WTC11 (cell line): ENCODE measurements at regions not wholly inside any gene's neighbourhood (a gene's known extent, or its start where the extent isn't known, plus 50 kb on each side); places are given as distances from the start of the nearest gene placed in this dataset.

ENCODE experiments used
- ESRRA ChIP-seq: sonication (generic); formaldehyde crosslinking; IDR thresholded peaks from 2 replicates; pipeline ENCODE4 v1.8.1; 2022; ENCODE audit warnings: mild to moderate bottlenecking, missing genetic modification reagents, borderline replicate concordance
- GRHL2 ChIP-seq: fragments of 250-450 bp; sonication (Bioruptor Pico); IDR thresholded peaks from 2 replicates; pipeline ENCODE4 v1.8.0; 2022; ENCODE audit warnings: mild to moderate bottlenecking, moderate library complexity; ENCODE audit not compliant: insufficient replicate concordance, severe bottlenecking
- TF ChIP-seq, protein P1 (sequence below): fragments of 200-600 bp; IDR thresholded peaks from 2 replicates; pipeline ENCODE4 v1.8.0; 2022; ENCODE audit warnings: antibody characterized with exemption
- TF ChIP-seq, protein P2 (sequence below): sonication (generic); formaldehyde crosslinking; IDR thresholded peaks from 2 replicates; pipeline ENCODE4 v1.8.0; 2022; ENCODE audit warnings: mild to moderate bottlenecking, missing genetic modification reagents
- TF ChIP-seq, protein P3 (sequence below): sonication (generic); formaldehyde crosslinking; IDR thresholded peaks from 2 replicates; pipeline ENCODE4 v1.8.0; 2022; ENCODE audit warnings: mild to moderate bottlenecking, missing genetic modification reagents
- TF ChIP-seq, protein P4 (sequence below): sonication (generic); formaldehyde crosslinking; IDR thresholded peaks from 2 replicates; pipeline ENCODE4 v1.8.1; 2022; ENCODE audit warnings: mild to moderate bottlenecking, missing genetic modification reagents, moderate library complexity, borderline replicate concordance

GRCh38 chr3:124158168-124158881, 166.4 kb upstream of the ROPN1 start:
- TF ChIP-seq, protein P1, sequence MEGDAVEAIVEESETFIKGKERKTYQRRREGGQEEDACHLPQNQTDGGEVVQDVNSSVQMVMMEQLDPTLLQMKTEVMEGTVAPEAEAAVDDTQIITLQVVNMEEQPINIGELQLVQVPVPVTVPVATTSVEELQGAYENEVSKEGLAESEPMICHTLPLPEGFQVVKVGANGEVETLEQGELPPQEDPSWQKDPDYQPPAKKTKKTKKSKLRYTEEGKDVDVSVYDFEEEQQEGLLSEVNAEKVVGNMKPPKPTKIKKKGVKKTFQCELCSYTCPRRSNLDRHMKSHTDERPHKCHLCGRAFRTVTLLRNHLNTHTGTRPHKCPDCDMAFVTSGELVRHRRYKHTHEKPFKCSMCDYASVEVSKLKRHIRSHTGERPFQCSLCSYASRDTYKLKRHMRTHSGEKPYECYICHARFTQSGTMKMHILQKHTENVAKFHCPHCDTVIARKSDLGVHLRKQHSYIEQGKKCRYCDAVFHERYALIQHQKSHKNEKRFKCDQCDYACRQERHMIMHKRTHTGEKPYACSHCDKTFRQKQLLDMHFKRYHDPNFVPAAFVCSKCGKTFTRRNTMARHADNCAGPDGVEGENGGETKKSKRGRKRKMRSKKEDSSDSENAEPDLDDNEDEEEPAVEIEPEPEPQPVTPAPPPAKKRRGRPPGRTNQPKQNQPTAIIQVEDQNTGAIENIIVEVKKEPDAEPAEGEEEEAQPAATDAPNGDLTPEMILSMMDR: no peak
- no peak for TF ChIP-seq GRHL2 (CRISPR knock-in tag)
- TF ChIP-seq, protein P2, sequence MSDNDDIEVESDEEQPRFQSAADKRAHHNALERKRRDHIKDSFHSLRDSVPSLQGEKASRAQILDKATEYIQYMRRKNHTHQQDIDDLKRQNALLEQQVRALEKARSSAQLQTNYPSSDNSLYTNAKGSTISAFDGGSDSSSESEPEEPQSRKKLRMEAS (CRISPR knock-in tag): no peak
- no peak for TF ChIP-seq ESRRA (CRISPR knock-in tag)
- TF ChIP-seq, protein P3, sequence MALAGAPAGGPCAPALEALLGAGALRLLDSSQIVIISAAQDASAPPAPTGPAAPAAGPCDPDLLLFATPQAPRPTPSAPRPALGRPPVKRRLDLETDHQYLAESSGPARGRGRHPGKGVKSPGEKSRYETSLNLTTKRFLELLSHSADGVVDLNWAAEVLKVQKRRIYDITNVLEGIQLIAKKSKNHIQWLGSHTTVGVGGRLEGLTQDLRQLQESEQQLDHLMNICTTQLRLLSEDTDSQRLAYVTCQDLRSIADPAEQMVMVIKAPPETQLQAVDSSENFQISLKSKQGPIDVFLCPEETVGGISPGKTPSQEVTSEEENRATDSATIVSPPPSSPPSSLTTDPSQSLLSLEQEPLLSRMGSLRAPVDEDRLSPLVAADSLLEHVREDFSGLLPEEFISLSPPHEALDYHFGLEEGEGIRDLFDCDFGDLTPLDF (CRISPR knock-in tag): no peak
- TF ChIP-seq, protein P4, sequence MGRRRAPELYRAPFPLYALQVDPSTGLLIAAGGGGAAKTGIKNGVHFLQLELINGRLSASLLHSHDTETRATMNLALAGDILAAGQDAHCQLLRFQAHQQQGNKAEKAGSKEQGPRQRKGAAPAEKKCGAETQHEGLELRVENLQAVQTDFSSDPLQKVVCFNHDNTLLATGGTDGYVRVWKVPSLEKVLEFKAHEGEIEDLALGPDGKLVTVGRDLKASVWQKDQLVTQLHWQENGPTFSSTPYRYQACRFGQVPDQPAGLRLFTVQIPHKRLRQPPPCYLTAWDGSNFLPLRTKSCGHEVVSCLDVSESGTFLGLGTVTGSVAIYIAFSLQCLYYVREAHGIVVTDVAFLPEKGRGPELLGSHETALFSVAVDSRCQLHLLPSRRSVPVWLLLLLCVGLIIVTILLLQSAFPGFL: no peak
